ENCODE measurements at regions not wholly inside any gene's neighbourhood (a gene's known extent, or its start where the extent isn't known, plus 50 kb on each side); places are given as distances from the start of the nearest gene placed in this dataset.
"Not testable (repeated sequence)": the region's sequence is repeated elsewhere in the genome, so short reads cannot be mapped to it uniquely, and the experiment has no call there.

GRCh38 chr3:101994386-101994785 is 145.1 kb downstream of the NFKBIZ start:
- intact Hi-C loops (cut with DNase I) = no loop called here
- no peak for DNase-seq

DNA sequence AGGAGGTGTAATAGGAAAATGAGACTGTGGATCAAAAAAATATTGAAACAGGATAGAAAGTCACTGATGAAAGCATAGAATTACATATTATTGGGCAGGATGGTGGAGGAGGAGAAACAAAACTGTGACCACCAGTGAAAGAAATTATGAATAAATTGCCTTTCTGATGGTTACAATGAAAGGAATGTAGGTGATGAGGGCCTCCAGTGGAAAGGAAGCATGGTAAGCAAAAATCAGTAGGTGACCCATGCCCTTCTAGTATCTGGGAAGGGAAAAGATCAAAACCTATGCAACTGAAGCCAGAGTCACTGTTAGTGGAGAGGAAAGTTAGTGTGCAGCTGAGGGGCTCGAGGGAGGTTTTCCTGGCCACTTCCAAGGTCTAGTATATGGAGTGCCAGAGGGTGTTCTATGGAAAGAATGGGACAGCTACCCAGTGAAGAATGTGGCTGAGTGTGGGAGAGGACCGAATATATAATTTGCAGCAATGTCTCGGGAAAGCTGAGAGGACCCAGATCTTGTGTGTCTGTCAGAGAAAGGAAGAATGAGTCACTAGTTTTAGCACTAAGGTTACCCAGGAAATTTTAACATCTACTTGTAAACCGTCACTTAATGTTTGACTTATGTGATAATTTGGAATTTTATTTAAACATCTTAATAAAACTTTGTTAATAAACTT is 146.2 kb downstream of the NFKBIZ start:
- DNase-seq = no peak
- intact Hi-C loops (cut with DNase I) = no loop called here

GRCh38 chr3:101996832-101997231 is 147.5 kb downstream of the NFKBIZ start:
- DNase-seq = no peak
- intact Hi-C loops (cut with DNase I) = no loop called here

GRCh38 chr3:101998256-101998926 is 149.1 kb downstream of the NFKBIZ start:
- intact Hi-C loops (cut with DNase I) = no loop called here
- DNase-seq = no peak

DNA sequence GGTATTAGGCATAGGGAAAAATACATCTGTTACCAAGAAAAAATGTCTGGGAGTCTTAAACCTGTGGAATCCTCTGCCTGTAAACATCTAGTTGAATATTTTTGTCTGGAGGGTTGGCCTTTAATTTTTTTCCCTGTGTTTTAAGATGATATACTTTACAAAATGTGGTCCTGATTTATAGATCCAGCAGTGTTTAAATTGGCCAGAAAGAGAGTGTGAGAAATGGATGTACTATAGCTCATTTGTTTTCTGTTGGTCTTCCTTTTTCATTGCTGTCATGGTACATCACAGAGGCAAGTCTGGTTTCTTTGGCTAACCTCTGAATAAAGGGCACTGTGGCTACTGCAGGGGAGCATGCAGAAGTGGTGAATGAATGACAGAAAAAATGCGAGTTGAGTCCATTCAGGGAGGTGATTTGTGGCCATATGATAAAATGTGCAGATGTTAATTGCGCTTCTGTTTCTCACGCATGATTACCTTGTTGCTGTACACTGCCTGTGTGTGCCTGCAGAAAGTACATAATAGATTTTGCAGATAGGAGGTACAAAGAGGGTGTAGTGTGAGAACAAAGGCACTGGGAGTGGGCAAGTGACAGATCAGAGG is 150.0 kb downstream of the NFKBIZ start:
- intact Hi-C loops (cut with DNase I) = no loop called here
- no peak for DNase-seq

GRCh38 chr3:102000620-102001209 is 151.4 kb downstream of the NFKBIZ start:
- intact Hi-C loops (cut with DNase I) = no loop called here
- no peak for DNase-seq

GRCh38 chr3:102002056-102002455 is 152.7 kb downstream of the NFKBIZ start:
- intact Hi-C loops (cut with DNase I) = no loop called here
- no peak for DNase-seq

GRCh38 chr3:102004561-102004960 is 155.2 kb downstream of the NFKBIZ start:
- intact Hi-C loops (cut with DNase I) = no loop called here
- no peak for DNase-seq

DNA sequence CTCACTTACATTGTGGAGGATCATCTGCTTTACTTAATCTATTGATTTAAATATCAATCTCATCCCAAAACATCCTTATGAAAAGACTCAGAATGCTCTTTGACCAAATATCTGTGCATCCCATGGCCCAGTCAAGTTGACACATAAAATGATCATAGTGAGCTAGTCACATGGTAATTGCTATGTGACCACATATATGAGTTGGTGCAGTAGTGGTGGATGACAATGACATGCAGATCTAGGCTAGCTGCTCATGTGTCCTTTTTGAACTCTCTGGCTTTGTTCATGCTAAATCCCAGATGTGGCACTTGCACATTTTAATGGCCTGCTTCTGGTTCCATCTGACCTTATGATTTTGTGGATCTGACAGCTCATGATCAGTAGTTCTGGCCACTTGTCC is 156.2 kb downstream of the NFKBIZ start:
- no peak for DNase-seq
- intact Hi-C loops (cut with DNase I) = no loop called here

- intact Hi-C loops (cut with DNase I) = no loop called here
- DNase-seq = no peak
Observed at GRCh38 chr3:102006812-102007485, 157.6 kb downstream of the NFKBIZ start.

DNA sequence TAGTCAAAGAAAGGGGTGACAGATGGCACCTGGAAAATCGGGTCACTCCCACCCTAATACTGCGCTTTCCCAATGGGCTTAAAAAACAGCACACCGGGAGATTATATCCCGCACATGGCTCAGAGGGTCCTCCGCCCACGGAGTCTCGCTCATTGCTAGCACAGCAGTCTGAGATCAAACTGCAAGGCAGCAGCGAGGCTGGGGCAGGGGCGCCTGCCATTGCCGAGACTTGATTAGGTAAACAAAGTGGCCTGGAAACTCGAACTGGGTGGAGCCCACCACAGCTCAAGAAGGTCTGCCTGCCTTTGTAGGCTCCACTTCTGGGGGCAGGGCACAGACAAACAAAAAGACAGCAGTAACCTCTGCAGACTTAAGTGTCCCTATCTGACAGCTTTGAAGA is 159.1 kb downstream of the NFKBIZ start:
- intact Hi-C loops (cut with DNase I) = not testable (repeated sequence)

DNA sequence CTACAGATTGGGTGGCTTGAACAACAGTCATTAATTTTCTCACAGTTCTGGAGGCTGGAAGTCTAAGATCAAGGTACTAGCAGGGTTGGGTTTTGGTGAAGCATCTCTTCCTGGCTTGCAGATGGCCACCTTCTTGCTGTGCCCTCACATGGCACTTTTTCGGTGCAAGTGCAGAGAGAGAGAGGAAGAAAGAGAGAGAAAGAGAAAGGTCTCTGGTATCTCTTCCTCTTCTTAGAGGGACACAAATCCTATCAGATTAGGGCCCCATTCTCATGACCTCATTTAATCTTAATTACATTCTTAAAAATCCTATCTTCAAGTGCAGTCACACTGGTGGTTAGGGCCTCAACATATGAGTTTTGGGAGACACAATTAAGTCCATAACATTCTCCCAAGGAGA is 167.1 kb downstream of the NFKBIZ start:
- no peak for DNase-seq
- intact Hi-C loops (cut with DNase I) = no loop called here

More for the DNA sequence above, 159.1 kb downstream of the NFKBIZ start:
- DNase-seq = peak in 1 of 10 donors; percentile 40

DNA sequence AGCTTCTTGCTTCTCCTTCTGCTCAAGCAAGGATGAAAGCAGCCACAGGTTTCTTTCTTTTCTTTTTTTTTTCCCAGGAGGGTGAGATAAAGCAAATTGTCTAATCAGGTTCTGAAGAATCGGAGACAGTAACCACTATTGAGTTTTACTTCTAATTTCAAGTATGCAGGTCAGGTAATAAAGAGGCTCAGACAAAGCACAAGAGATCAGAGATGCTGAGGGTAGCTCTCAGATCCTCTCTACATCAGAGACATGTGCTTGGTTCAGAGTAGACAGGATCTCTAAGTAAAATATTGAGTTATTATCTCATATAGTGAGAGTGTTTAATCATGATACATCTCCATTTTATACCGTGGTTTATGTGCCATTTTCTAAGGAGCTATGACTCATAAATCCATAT is 168.5 kb downstream of the NFKBIZ start:
- DNase-seq = no peak
- intact Hi-C loops (cut with DNase I) = no loop called here

GRCh38 chr3:102018551-102018950 is 169.2 kb downstream of the NFKBIZ start:
- DNase-seq = no peak
- intact Hi-C loops (cut with DNase I) = no loop called here

- DNase-seq = no peak
- intact Hi-C loops (cut with DNase I) = no loop called here
Observed at GRCh38 chr3:102020735-102021134, 171.4 kb downstream of the NFKBIZ start.

- no peak for DNase-seq
- intact Hi-C loops (cut with DNase I) = no loop called here
Observed at GRCh38 chr3:102024270-102024904, 175.1 kb downstream of the NFKBIZ start.

DNA sequence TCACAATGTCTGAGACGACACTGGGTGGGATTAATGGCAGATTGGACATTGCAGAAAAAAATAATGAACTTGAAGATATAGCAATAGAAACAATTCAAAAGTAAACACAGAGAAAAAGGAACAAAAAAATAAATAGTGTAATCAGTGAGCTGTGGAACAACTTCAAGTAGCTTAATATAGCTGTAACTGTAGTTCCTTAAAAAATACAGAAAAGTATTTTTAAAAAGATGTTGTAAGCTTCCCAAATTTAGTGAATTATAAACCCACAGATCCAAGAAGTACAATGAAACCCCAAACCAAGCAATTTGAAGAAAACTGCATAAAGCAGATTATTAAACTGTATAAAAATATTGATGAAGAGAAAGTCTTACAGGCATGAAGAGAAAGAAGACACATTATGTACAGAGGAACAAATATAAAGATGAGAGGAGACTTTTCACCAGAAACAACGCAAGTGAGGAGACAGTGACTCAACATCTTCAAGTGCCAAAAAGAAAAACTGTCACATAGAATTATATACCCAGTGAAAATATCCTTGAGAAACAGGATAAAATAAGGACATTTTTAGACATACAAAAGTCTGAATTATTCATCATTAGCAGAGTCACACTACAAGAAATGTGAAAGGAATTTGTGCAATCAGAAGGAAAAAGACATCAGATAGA is 176.4 kb downstream of the NFKBIZ start:
- intact Hi-C loops (cut with DNase I) = no loop called here
- no peak for DNase-seq

DNA sequence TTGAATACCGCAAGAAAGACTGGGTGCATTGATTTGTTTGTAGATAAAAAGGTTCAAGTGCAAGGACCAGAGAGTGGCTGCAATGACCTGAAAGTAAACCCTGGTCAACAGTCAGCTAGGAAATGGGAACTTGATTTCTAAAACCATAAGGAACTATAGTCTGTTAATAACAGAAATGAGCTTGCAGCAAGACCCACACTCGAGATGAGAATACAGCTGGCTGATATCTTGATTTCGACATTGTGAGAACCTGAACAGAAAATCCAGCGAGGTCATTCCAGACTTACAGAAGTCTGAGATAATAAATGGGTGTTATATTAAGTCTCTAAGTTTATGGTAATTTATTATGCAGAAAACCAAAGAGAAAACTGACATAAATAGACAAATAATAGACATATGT is 177.3 kb downstream of the NFKBIZ start:
- no peak for DNase-seq
- intact Hi-C loops (cut with DNase I) = no loop called here

- no peak for DNase-seq
- intact Hi-C loops (cut with DNase I) = no loop called here
Observed at GRCh38 chr3:102030661-102031060, 181.3 kb downstream of the NFKBIZ start.

DNA sequence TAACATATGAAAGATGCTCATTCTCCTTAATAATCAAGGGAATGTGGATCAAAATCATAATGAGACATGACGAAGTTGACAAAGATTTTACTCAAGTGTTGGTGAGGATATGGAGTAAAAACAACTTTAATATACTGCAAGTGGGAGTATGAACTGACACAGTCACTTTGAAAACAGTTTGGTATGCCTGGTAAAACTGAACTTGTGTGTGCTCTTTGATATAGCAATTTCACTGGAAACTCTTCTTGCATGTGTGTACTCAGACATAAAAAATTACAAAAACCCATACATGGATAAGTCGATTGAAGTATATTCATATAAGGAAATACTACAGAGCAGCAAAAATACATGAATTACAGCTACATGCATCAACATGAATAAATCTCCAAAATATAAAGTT is 182.5 kb downstream of the NFKBIZ start:
- DNase-seq = no peak
- intact Hi-C loops (cut with DNase I) = no loop called here

Data from posterior cingulate gyrus (tissue), 11 donors.